ENCODE measurements at regions not wholly inside any gene's neighbourhood (a gene's known extent, or its start where the extent isn't known, plus 50 kb on each side); places are given as distances from the start of the nearest gene placed in this dataset.

DNA sequence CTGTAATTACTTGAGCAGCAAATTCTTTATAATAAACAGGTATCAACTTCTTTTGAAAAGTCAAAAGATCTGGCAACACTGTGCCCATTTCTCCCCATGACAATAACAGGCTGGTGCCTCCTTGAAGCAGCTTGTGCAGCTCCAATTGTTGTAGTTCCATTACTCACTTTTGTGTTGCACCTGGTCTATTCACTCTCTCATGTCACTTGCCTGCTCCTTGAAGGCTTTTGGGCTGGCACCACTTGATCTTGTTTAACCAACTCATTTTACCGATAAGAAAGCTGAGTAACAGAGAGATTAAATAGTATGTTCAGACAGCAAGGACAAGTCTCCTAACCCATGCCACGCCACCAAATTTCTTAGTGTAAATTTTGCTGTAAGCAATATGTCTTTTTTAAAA, 314.5 kb downstream of the OSR1 start:
- TF ChIP-seq, protein P1, sequence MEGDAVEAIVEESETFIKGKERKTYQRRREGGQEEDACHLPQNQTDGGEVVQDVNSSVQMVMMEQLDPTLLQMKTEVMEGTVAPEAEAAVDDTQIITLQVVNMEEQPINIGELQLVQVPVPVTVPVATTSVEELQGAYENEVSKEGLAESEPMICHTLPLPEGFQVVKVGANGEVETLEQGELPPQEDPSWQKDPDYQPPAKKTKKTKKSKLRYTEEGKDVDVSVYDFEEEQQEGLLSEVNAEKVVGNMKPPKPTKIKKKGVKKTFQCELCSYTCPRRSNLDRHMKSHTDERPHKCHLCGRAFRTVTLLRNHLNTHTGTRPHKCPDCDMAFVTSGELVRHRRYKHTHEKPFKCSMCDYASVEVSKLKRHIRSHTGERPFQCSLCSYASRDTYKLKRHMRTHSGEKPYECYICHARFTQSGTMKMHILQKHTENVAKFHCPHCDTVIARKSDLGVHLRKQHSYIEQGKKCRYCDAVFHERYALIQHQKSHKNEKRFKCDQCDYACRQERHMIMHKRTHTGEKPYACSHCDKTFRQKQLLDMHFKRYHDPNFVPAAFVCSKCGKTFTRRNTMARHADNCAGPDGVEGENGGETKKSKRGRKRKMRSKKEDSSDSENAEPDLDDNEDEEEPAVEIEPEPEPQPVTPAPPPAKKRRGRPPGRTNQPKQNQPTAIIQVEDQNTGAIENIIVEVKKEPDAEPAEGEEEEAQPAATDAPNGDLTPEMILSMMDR (IDR thresholded peaks at IDR 0.05) = no peak
- TF ChIP-seq POLR2A (IDR thresholded peaks at IDR 0.05) (no peak), POLR2AphosphoS5 (IDR thresholded peaks at IDR 0.05) (no peak)
